Activated T-helper 2 cell treated with anti-CD3 and anti-CD28 coated beads, Interferon-gamma antibody, Interleukin-2, Interleukin-4, amounts not matched to agents 10 μg/mL and 5 μg/mL and 100 μg/mL, durations not matched to agents 14 hours and 24 hours and 36 hours (primary cell): ENCODE measurements at regions not wholly inside any gene's neighbourhood (a gene's known extent, or its start where the extent isn't known, plus 50 kb on each side); places are given as distances from the start of the nearest gene placed in this dataset.
"Not testable (repeated sequence)": the region's sequence is repeated elsewhere in the genome, so short reads cannot be mapped to it uniquely, and the experiment has no call there.

ENCODE experiments used
- DNase-seq: peaks from one replicate; pipeline ENCODE4 v3.0.0; 2021; ENCODE audit warnings: low spot score
- H3K27ac Mint-ChIP-seq: one replicate; pipeline ENCODE4 v1.8.0; 2021; ENCODE audit warnings: mixed read lengths
- H3K27me3 Mint-ChIP-seq: one replicate; pipeline ENCODE4 v1.8.0; 2021; ENCODE audit warnings: low read depth, mixed read lengths
- H3K36me3 Mint-ChIP-seq: one replicate; pipeline ENCODE4 v1.8.0; 2021; ENCODE audit warnings: low read depth, mixed read lengths
- H3K4me1 Mint-ChIP-seq: one replicate; pipeline ENCODE4 v1.8.0; 2021; ENCODE audit warnings: low read depth, mixed read lengths
- H3K4me3 Mint-ChIP-seq: one replicate; pipeline ENCODE4 v1.8.0; 2021; ENCODE audit warnings: low read depth, mild to moderate bottlenecking, moderate library complexity, mixed read lengths
- H3K9me3 Mint-ChIP-seq: one replicate; pipeline ENCODE4 v1.8.0; 2021; ENCODE audit warnings: mixed read lengths
- intact Hi-C: fragments of 100-400 bp; cut with micrococcal nuclease; formaldehyde crosslinking; loops from one replicate; pipeline ENCODE4 v1.15.1; 2023

DNA sequence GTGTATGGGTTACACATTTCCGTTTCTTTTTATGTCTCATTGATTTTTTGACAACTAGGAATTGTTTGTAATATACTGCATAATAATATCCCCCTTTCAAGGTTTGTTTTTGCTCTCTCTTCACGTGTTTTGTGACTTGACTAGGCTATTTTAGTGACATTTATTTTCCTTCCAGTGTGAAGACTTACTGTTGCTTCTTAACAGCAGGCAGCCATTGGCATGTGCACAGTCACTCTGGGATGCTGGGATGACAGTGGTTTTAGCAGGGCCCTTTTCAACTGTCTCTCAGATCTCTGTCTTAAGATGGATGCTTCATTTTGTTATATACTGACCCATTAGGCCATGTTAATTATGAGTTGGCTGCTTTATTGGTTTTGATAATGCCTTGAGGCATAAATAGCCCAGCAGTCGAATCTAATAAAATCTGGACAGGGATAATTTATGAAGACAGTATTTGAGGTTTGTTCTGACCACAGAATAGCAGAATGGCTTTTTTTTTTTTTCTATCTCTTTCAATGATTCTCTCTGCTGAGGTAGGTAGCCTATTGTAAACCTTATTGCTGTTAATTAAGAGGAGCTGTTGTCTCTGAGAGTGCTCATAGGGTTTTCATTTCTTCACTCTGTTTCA, 536.0 kb downstream of the GABRG2 start:
- H3K4me1 Mint-ChIP-seq, result no peaks in the 10 kb centered on the region
- H3K4me3 Mint-ChIP-seq, result no peak overlapping the region
- H3K9me3 Mint-ChIP-seq, result peaks cover 24% of the 10 kb centered on the region
- no peak overlapping the region for H3K27ac Mint-ChIP-seq
- no peaks in the 10 kb centered on the region for H3K27me3 Mint-ChIP-seq
- intact Hi-C loops, result no loop called here
- no peaks in the 10 kb centered on the region for H3K36me3 Mint-ChIP-seq
- no peak for DNase-seq

DNA sequence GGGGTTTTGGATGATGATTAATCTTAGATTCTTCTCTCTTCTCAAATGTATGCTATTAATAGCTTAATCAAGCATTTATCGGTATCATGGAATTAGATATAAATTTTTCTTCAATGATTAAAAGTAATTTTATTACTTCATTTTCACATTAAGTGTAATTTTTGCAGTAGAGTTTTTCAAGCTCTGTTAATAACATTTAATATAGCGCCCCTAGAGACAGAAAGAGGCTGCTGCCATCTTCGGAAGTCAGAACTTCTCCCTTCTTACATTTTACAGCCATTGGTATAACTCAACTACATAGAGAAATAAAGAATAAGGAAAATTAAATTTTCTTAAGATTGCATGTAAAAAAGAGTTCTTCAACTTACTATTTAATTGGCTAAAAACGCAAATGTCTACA, 540.3 kb downstream of the GABRG2 start:
- no peak for DNase-seq
- H3K27ac Mint-ChIP-seq, result no peak overlapping the region
- intact Hi-C loops, result no loop called here
- no peaks in the 10 kb centered on the region for H3K36me3 Mint-ChIP-seq
- H3K27me3 Mint-ChIP-seq, result no peaks in the 10 kb centered on the region
- peaks cover 23% of the 10 kb centered on the region for H3K9me3 Mint-ChIP-seq
- no peaks in the 10 kb centered on the region for H3K4me1 Mint-ChIP-seq
- no peak overlapping the region for H3K4me3 Mint-ChIP-seq

DNA sequence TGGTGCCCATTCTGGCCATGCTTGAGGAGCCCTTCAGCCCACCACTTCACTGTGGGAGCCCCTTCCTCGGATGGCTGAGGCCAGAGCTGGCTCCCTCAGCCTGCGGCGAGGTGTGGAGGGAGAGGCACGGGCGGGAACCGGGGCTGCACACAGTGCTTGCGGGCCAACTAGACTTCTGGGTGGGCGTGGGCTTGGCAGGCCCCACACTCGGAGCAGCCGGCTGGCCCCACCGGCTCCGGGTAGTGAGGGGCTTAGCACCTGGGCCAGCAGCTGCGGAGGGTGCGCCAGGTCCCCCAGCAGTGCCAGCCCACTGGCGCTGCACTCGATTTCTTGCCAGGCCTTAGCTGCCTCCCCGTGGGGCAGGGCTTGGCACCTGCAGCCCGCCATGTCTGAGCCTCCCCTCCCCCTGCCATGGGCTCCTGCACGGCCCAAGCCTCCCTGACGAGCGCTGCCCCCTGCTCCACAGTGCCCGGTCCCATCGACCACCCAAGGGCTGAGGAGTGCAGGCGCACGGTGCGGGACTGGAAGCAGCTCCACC, 554.2 kb downstream of the GABRG2 start:
- intact Hi-C loops, H3K36me3 Mint-ChIP-seq, H3K27ac Mint-ChIP-seq, DNase-seq, H3K27me3 Mint-ChIP-seq, H3K4me3 Mint-ChIP-seq, H3K4me1 Mint-ChIP-seq: not testable (repeated sequence)
- peaks cover 15% of the 10 kb centered on the region for H3K9me3 Mint-ChIP-seq

DNA sequence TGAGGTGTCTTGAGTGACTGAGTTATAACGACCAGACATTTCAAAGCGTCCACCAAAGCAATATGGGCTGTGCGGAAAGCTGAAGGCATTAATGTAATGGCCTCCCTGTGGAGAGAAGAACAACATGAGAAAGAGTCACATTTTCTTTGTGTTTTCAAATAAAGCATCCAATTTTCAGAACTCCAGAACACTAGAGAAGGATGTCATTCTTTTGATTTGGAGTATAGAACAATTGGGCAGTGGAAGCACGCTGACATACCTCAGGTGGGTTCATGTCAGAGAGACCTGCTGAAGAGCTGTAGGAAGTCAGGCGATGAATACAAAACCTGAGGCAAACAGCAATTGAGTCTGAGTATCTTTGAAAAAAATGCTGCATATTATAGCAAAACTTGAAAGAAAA, 556.5 kb downstream of the GABRG2 start:
- H3K27me3 Mint-ChIP-seq, result no peaks in the 10 kb centered on the region
- DNase-seq, result no peak
- intact Hi-C loops, result no loop called here
- no peak overlapping the region for H3K4me3 Mint-ChIP-seq
- H3K36me3 Mint-ChIP-seq, result no peaks in the 10 kb centered on the region
- H3K9me3 Mint-ChIP-seq, result peaks cover 26% of the 10 kb centered on the region
- H3K27ac Mint-ChIP-seq, result no peak overlapping the region
- no peaks in the 10 kb centered on the region for H3K4me1 Mint-ChIP-seq

DNA sequence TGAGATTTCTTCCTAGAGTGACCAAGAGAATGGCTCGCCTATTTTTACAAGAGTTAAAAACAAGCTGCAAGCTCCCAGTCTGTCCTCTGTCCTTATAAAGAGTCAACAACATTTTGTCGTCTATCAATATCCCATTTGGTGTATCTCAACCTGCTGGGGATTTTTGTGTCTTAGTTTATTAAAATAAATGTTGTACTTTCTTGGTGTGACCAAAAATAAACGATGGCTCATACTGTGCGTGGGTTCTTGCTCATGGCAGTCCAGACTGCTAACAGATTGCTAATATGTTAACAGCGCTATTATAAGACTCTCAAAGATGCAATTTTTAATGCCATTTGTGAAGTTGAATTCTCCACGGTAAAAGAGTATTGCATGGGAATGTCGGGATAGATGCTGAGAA, 569.9 kb downstream of the GABRG2 start:
- peaks cover 32% of the 10 kb centered on the region for H3K9me3 Mint-ChIP-seq
- intact Hi-C loops, result no loop called here
- H3K27ac Mint-ChIP-seq, result no peak overlapping the region
- no peaks in the 10 kb centered on the region for H3K27me3 Mint-ChIP-seq
- H3K4me3 Mint-ChIP-seq, result no peak overlapping the region
- no peaks in the 10 kb centered on the region for H3K4me1 Mint-ChIP-seq
- H3K36me3 Mint-ChIP-seq, result no peaks in the 10 kb centered on the region
- DNase-seq, result no peak

DNA sequence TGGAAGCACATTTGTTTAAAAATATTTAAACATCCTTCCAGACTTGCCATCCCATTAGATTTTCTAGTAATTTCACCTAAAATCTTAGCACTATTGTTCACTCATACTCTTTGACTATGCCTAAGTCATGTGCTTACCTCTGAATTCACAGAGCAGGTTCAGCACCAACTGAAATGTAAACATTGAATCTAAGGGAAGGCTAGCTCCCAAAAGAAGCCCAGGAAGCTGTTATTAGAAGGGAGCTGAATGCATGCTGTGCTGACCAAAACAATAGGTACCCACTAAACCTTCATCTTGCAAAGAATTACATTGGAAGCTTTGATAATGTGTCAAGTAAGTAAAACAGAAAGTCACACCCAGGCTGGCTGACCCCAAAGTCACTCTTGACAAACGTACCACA, 571.3 kb downstream of the GABRG2 start:
- H3K4me1 Mint-ChIP-seq, result no peaks in the 10 kb centered on the region
- H3K4me3 Mint-ChIP-seq, result no peak overlapping the region
- intact Hi-C loops, result no loop called here
- no peak for DNase-seq
- H3K9me3 Mint-ChIP-seq, result peaks cover 34% of the 10 kb centered on the region
- no peak overlapping the region for H3K27ac Mint-ChIP-seq
- H3K27me3 Mint-ChIP-seq, result no peaks in the 10 kb centered on the region
- H3K36me3 Mint-ChIP-seq, result no peaks in the 10 kb centered on the region

DNA sequence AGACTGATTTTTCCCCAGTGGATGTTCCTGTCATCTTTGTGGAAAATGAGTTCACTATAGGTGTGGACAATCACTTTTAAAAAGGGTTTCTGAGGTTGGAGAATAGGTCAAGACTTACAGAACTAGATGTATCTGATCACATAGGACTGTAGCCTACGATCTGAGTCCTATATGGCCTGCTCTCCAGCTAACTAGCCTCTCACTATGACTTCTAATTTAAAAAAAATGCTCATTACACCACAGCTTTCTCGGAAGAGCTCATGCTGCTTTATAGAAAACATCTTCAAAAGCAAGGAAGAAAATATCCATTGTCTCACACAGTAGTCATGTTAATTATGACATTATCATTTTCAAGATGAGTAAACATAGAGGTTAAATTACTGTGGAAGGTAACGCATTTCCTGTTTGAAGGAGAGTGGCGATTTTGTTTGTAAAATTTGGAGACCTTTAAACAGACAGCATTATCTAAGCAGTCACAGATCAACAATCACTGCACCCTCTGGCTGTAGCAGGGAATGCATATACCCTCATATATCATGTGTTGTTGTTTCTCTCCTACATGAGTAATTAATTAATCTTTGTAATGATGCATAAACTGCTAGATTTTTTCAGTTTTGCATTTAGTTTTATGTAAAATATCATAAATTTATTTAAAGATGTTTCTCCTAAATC, 573.7 kb downstream of the GABRG2 start:
- DNase-seq, result no peak
- Mint-ChIP-seq H3K9me3 (peaks cover 27% of the 10 kb centered on the region), H3K4me3 (no peak overlapping the region), H3K27ac (no peak overlapping the region), H3K4me1 (no peaks in the 10 kb centered on the region), H3K36me3 (no peaks in the 10 kb centered on the region), H3K27me3 (no peaks in the 10 kb centered on the region)
- intact Hi-C loops, result no loop called here

DNA sequence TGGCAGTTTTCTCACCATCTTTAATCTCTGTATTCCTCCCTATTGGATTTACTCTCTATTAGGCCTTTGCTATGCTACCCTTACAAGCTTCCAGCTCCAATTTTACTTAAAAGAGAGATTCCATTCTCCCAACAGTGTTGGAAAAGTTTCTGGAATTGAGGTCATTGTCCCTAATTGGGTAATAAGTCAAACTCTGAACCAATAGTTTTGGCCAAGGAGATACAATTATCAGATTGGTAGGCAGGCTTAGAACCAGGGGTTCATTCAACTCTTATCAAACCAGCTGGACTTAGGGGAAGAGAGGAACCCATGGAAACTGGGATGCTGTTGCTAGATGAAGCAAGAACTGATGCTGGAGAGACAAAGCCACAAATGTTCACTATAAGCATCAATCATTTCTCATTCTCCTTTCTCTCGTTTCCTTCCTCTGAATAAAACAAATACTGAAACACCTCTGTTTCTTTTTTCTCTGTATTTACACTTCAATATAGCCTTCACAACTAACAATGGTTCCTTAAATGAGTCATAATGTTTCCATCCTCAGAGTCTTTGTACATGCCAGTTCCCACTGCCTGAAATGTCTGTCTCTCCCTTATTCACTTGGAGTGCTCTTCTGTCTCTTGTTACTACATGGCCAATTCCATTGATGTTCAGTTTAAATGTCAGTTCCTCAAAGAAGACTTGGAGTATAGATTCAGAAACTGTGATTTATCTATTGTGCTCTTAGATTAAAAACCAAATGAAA, 587.3 kb downstream of the GABRG2 start:
- no peaks in the 10 kb centered on the region for H3K36me3 Mint-ChIP-seq
- H3K27ac Mint-ChIP-seq, result no peak overlapping the region
- no peak overlapping the region for H3K4me3 Mint-ChIP-seq
- peaks cover 30% of the 10 kb centered on the region for H3K9me3 Mint-ChIP-seq
- no peak for DNase-seq
- no peaks in the 10 kb centered on the region for H3K4me1 Mint-ChIP-seq
- H3K27me3 Mint-ChIP-seq, result no peaks in the 10 kb centered on the region
- intact Hi-C loops, result no loop called here

DNA sequence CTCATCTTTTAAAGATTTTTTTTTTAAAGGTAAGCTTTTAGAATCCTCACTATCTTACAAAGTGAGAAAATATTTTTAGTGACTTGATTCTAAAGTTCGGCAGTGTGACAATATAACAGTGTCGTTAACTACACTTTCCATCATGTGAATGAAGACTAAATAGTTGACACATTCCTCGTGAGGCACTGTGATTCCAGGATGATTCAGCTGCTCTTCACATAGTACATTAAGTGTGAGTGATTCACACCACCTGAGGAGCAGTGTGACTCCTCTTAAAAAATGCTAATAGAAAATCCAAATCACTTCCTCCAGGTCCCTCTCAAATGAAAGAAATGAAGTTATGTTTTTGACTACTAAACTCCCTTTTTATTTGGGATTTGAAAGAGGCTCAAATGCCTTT, 589.5 kb downstream of the GABRG2 start:
- Mint-ChIP-seq H3K27ac (no peak overlapping the region), H3K4me3 (no peak overlapping the region), H3K36me3 (no peaks in the 10 kb centered on the region), H3K4me1 (no peaks in the 10 kb centered on the region), H3K27me3 (no peaks in the 10 kb centered on the region), H3K9me3 (peaks cover 11% of the 10 kb centered on the region)
- intact Hi-C loops, result no loop called here
- DNase-seq, result no peak

DNA sequence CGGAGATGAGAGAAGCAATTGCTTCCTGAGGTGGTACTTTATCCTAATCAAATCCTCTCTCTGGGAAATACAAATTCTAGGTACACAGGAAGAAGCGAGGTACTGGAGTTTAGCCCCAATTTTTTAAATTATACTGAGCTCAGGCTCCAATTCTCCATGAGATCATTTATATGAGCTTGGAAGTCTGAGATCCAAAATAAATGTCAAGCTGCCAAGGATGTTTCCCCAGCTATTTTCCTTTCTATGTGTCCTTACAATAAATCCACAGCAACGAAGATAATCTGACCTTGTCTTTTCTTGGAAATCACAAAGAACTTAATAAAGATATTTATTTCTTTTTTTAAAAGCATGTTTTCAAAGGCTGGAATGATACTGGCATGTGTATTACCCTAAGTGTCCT, 597.3 kb downstream of the GABRG2 start:
- no peak for DNase-seq
- H3K27me3 Mint-ChIP-seq, result no peaks in the 10 kb centered on the region
- peaks cover 3% of the 10 kb centered on the region for H3K9me3 Mint-ChIP-seq

DNA sequence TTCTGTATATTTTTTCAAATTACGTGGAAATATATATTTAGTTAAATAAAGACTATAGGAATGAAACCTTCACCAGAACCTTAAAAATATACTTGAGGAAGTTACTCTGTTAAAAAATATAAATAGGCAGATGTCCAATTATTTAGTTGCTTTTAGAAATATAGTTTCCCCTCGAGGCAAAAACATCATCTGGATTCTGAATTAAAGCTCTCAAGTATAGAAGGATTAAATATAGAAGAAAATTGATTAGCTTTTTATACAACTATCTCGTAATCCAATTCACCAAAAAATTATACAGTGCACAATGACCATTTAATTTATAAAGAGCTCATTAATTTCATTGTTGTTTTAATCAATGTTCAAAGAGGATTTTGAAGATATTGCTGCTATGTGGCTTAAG, 601.4 kb downstream of the GABRG2 start:
- intact Hi-C loops, result no loop called here
- no peaks in the 10 kb centered on the region for H3K36me3 Mint-ChIP-seq
- H3K4me3 Mint-ChIP-seq, result no peak overlapping the region
- no peak for DNase-seq
- peaks cover 3% of the 10 kb centered on the region for H3K9me3 Mint-ChIP-seq
- no peak overlapping the region for H3K27ac Mint-ChIP-seq
- no peaks in the 10 kb centered on the region for H3K27me3 Mint-ChIP-seq
- no peaks in the 10 kb centered on the region for H3K4me1 Mint-ChIP-seq

More for the DNA sequence above, 597.3 kb downstream of the GABRG2 start:
- Mint-ChIP-seq H3K4me3 (no peak overlapping the region), H3K27ac (no peak overlapping the region), H3K36me3 (no peaks in the 10 kb centered on the region), H3K4me1 (no peaks in the 10 kb centered on the region)
- intact Hi-C loops, result no loop called here

DNA sequence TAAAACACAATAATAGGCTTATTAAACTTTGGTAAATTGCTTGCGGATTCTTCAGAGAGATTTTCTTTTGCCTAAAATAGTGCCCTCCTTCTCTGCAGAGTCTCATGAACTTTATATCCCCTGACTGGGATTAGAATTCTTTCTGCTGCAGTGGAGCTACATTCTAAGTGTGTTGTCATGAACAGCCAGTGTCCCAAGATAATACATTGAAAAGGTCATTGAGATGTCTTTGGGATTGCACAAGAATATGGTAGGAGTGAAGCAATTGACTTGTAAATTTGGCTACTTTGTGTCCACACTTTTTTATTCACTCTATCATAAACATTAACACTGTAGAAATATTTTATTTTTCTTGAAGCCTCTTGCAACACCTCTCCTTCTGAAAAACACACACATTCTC, 604.5 kb downstream of the GABRG2 start:
- H3K27me3 Mint-ChIP-seq, result no peaks in the 10 kb centered on the region
- no peak for DNase-seq
- H3K4me1 Mint-ChIP-seq, result no peaks in the 10 kb centered on the region
- H3K36me3 Mint-ChIP-seq, result no peaks in the 10 kb centered on the region
- H3K4me3 Mint-ChIP-seq, result no peak overlapping the region
- H3K9me3 Mint-ChIP-seq, result peaks cover 7% of the 10 kb centered on the region
- H3K27ac Mint-ChIP-seq, result no peak overlapping the region
- intact Hi-C loops, result no loop called here

DNA sequence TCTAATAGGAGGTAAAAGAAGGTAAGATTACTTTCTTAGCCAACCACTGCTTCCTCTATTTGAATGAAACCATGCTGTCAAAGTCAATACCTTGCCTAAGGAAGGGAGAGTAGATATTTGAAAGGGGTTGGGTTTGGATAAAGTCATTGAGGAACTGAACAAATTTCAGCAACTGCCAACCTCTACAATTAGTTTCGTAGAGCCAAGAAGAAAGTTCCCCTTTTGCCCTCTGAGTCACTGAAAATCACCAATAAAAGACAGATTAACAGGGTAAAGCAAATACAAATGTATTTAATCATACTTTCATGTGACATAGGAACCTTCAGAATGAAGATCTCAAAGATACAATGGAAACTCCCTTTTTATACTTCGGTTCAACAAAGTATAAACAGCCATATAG, 615.7 kb downstream of the GABRG2 start:
- H3K27me3 Mint-ChIP-seq, result no peaks in the 10 kb centered on the region
- no peaks in the 10 kb centered on the region for H3K36me3 Mint-ChIP-seq
- intact Hi-C loops, result no loop called here
- no peak overlapping the region for H3K4me3 Mint-ChIP-seq
- no peak for DNase-seq
- H3K27ac Mint-ChIP-seq, result no peak overlapping the region
- no peaks in the 10 kb centered on the region for H3K4me1 Mint-ChIP-seq
- H3K9me3 Mint-ChIP-seq, result peaks cover 22% of the 10 kb centered on the region
